ENCODE measurements at regions not wholly inside any gene's neighbourhood (a gene's known extent, or its start where the extent isn't known, plus 50 kb on each side); places are given as distances from the start of the nearest gene placed in this dataset.

DNA sequence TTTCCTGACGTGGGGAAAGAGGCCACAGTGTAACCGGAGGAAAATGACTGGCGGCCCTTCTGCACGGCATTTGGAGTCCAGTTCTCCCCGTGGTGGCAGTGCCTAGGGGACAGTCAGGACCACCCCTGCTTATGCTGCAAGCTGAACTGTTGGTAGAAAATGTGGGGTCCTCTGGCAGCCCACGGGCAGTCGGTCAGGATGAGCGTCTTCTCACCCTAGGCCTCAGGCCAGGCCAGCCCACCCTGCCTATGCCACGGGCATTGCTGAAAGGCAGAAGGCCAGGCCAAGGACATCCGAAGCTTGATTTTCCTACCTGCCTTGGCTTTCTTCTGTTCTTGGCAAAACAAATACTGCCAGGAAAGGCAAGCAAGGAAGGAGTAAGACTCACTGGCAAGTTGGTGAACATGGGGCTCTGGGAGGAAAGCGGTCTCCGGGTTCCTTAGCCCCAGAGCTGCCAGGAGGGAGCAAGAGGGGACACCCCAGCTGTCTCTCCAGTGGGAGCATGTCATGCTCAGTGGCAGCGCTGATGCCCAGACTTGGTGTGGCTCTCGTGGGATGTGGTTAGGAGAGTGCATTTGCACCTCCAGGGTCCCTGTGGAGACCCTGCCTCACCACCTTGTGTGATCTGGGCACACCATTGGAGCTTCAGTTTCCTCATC, 311.6 kb downstream of the QKI start:
- DNase-seq (ENCODE audit: low read depth, low spot score) (no peak), ATAC-seq (no peak)
- RAD21 ChIA-PET (ENCODE audit: low non-redundant PET in 1 of 2, low total read pairs in 2 of 2, uncharacterized antibody in 2 of 2, unreplicated experiment in 2 of 2) = no interaction called here
- POLR2A ChIA-PET = no interaction called here
- Histone ChIP-seq H3K36me3 (ENCODE audit: control insufficient read depth in 1 of 2, insufficient read depth in 2 of 2, low read length in 2 of 2) (no peaks in the 10 kb centered on the region), H3K4me1 (ENCODE audit: control insufficient read depth in 1 of 2, insufficient read depth in 2 of 2, low read length in 2 of 2) (no peaks in the 10 kb centered on the region), H4K20me1 (ENCODE audit: insufficient read depth) (no peaks in the 10 kb centered on the region), H2AFZ (ENCODE audit: low read depth, low read length, poor library complexity, severe bottlenecking) (no peak overlapping the region), H3K4me2 (ENCODE audit: low read length) (no peak overlapping the region), H3K27ac (ENCODE audit: low read depth, low read length) (no peak overlapping the region), H3K9me3 (ENCODE audit: control insufficient read depth in 1 of 2, insufficient read depth in 1 of 2, low read depth in 1 of 2, low read length in 2 of 2) (no peaks in the 10 kb centered on the region; a peak in 1 of 4 replicates), H3K4me3 (replicated peaks in 1 of 2; ENCODE audit: low read depth in 1 of 2, low read length in 2 of 2) (no peak overlapping the region), H3K9ac (ENCODE audit: low read length) (no peak overlapping the region), H3K27me3 (ENCODE audit: insufficient read depth, low read length) (no peaks in the 10 kb centered on the region), H3K9me2 (ENCODE audit: insufficient read depth) (no peaks in the 10 kb centered on the region), H3K79me2 (ENCODE audit: insufficient read depth, low read length) (no peaks in the 10 kb centered on the region)
- CTCF ChIA-PET = no interaction called here
- no peak for TF ChIP-seq EZH2phosphoT487 (IDR thresholded peaks at IDR 0.05; ENCODE audit: borderline replicate concordance)
- TF ChIP-seq TCF7L2 (IDR thresholded peaks at IDR 0.05; ENCODE audit: borderline replicate concordance, extremely low read depth, insufficient read depth, insufficient read length) = no peak
- TF ChIP-seq, protein P1, sequence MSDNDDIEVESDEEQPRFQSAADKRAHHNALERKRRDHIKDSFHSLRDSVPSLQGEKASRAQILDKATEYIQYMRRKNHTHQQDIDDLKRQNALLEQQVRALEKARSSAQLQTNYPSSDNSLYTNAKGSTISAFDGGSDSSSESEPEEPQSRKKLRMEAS (IDR thresholded peaks at IDR 0.05) = no peak
- no peak for TF ChIP-seq ZNF274 (IDR thresholded peaks at IDR 0.05; ENCODE audit: low read depth, low read length)
- TF ChIP-seq SRF (IDR thresholded peaks at IDR 0.05; ENCODE audit: low read depth) = no peak
- TF ChIP-seq POLR2A (IDR thresholded peaks at IDR 0.05; ENCODE audit: borderline replicate concordance, extremely low read depth, insufficient read depth, insufficient read length) = no peak
- TF ChIP-seq ZFX (IDR thresholded peaks at IDR 0.05) = no peak
- TF ChIP-seq SP1 (IDR thresholded peaks at IDR 0.05; ENCODE audit: low read depth) = no peak
- TF ChIP-seq, protein P2, sequence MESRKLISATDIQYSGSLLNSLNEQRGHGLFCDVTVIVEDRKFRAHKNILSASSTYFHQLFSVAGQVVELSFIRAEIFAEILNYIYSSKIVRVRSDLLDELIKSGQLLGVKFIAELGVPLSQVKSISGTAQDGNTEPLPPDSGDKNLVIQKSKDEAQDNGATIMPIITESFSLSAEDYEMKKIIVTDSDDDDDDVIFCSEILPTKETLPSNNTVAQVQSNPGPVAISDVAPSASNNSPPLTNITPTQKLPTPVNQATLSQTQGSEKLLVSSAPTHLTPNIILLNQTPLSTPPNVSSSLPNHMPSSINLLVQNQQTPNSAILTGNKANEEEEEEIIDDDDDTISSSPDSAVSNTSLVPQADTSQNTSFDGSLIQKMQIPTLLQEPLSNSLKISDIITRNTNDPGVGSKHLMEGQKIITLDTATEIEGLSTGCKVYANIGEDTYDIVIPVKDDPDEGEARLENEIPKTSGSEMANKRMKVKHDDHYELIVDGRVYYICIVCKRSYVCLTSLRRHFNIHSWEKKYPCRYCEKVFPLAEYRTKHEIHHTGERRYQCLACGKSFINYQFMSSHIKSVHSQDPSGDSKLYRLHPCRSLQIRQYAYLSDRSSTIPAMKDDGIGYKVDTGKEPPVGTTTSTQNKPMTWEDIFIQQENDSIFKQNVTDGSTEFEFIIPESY (IDR thresholded peaks at IDR 0.05; ENCODE audit: extremely low read depth, insufficient replicate concordance, low read length) = no peak
- no peak for TF ChIP-seq POLR2AphosphoS5 (IDR thresholded peaks at IDR 0.05; ENCODE audit: low read depth, low read length)
- no peak for TF ChIP-seq YY1 (IDR thresholded peaks at IDR 0.05; ENCODE audit: extremely low read depth, insufficient replicate concordance, low read depth, low read length)
- no peak for TF ChIP-seq RAD21 (IDR thresholded peaks at IDR 0.05; ENCODE audit: low read depth)
- TF ChIP-seq FOSL1 (IDR thresholded peaks at IDR 0.05; ENCODE audit: low read depth) = no peak
- TF ChIP-seq EGR1 (IDR thresholded peaks at IDR 0.05; ENCODE audit: low read depth) = no peak
- no peak for TF ChIP-seq CEBPB (IDR thresholded peaks at IDR 0.05; ENCODE audit: low read depth)
- TF ChIP-seq, protein P3, sequence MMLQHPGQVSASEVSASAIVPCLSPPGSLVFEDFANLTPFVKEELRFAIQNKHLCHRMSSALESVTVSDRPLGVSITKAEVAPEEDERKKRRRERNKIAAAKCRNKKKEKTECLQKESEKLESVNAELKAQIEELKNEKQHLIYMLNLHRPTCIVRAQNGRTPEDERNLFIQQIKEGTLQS (IDR thresholded peaks at IDR 0.05) = no peak
- intact Hi-C loops (cut with micrococcal nuclease) = no loop called here
- BruUV-seq (replicated peaks) = no TSS peak
